Adrenal gland (tissue), 9 donors: ENCODE measurements at regions not wholly inside any gene's neighbourhood (a gene's known extent, or its start where the extent isn't known, plus 50 kb on each side); places are given as distances from the start of the nearest gene placed in this dataset.

ENCODE experiments used
- DNase-seq, 7 donors: peaks; one replicate each; pipeline ENCODE4 v3.0.0-alpha.2; 2019 to 2020
- H3K27ac ChIP-seq, 5 donors: fragments of 200-600 bp; sonication (generic) in 4 of 5; 1 replicate in 3 of 5; 2 replicates in 2 of 5; pipeline versions ENCODE4 v1.5.1 to v1.8.0; 2016 to 2020; ENCODE audit warnings: mild to moderate bottlenecking in 1 of 5
- H3K27me3 ChIP-seq: fragments of 200-600 bp; 2 replicates; pipeline ENCODE4 v1.8.0; 2021
- H3K36me3 ChIP-seq, 2 donors: fragments of 200-600 bp; replicated peaks in 1 of 2; 1 replicate in 1 of 2; 2 replicates in 1 of 2; pipeline versions ENCODE4 v1.5.1 to v1.8.0; 2018 to 2022
- H3K4me1 ChIP-seq, 2 donors: fragments of 200-600 bp; replicated peaks in 1 of 2; 1 replicate in 1 of 2; 2 replicates in 1 of 2; pipeline versions ENCODE4 v1.5.1 to v1.8.0; 2018 to 2021
- H3K4me3 ChIP-seq, 4 donors: fragments of 200-600 bp; sonication (generic) in 3 of 4; one replicate each; pipeline ENCODE4 v1.5.1; 2016 to 2018
- H3K9me3 ChIP-seq, 3 donors: fragments of 200-600 bp; sonication (generic) in 1 of 3; replicated peaks in 1 of 3; 1 replicate in 2 of 3; 2 replicates in 1 of 3; pipeline versions ENCODE4 v1.5.1 to v1.8.0; 2016 to 2021
- CTCF ChIP-seq, 6 experiments: fragments of 450-650 bp in 4 of 6; fragments of 200-600 bp in 2 of 6; sonication (generic) in 1 of 6; IDR thresholded peaks; 1 replicate in 5 of 6; 2 replicates in 1 of 6; pipeline versions ENCODE4 v1.5.1 to v1.8.0; 2016 to 2021; ENCODE audit warnings: antibody characterized with exemption in 6 of 6, mild to moderate bottlenecking in 2 of 6, moderate library complexity in 1 of 6
- POLR2A ChIP-seq, 2 donors: fragments of 450-650 bp; IDR thresholded peaks; one replicate each; pipeline ENCODE4 v1.6.1; 2017; ENCODE audit warnings: antibody characterized with exemption in 2 of 2, mild to moderate bottlenecking in 2 of 2, moderate library complexity in 1 of 2
- WGBS, 4 donors: extraction: QIAGEN DNeasy Blood & Tissue Kit in 2 of 4; methylation state at CpG; one replicate each; pipeline versions ENCODE4 v1.1.5 to v1.1.7; 2013 to 2017; 5-methylcytosine and 5-hydroxymethylcytosine counted together
- intact Hi-C, 2 donors: fragments of 100-400 bp; cut with DNase I; formaldehyde crosslinking; loops; one replicate each; pipeline versions ENCODE4 v1.14.1 to v1.15.0; 2022 to 2023
- donor health status: healthy with polysubstance abuse.
- donor health status: Bipolar disorder and iron deficiency.
- donor health status: DM: yes; HTN: yes; CAD: no.
- donor health status: DM: no; HTN: no; CAD: no.
- donor health status: DM: no; HTN: no; CAD: no.

DNA sequence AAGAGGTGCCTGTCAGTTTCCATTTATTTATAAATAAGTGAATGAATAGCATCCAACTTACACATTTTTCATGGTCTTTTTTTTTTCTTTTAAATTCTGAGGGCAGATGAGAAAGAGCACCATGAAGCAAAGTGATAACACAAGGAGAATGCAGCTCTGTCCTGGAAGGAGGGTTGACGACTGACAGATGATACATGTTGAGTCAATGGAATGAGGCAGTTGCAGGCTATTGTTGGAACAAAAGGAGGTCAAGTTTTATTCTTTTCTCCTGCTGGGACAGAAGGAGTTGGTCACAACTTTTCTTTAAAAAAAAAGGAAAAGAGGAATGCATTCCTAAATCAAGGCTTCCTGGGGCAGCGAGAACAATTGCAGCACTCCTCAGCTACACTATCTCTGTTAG, 119.9 kb upstream of the PLEKHG7 start:
- WGBS, 4 donors: 63 to 70% (median 64%) methylated on average over 2 of the region's 2 CpGs
- no peak overlapping the region for H3K27ac ChIP-seq
- H3K9me3 ChIP-seq: no peaks in the 10 kb centered on the region
- no peaks in the 10 kb centered on the region for H3K27me3 ChIP-seq
- no peaks in the 10 kb centered on the region for H3K4me1 ChIP-seq
- intact Hi-C loops: no loop called here
- no peaks in the 10 kb centered on the region for H3K36me3 ChIP-seq
- DNase-seq: no peak
- TF ChIP-seq POLR2A (IDR thresholded peaks at IDR 0.05) (no peak), CTCF (IDR thresholded peaks at IDR 0.05) (no peak)
- H3K4me3 ChIP-seq: no peak overlapping the region

DNA sequence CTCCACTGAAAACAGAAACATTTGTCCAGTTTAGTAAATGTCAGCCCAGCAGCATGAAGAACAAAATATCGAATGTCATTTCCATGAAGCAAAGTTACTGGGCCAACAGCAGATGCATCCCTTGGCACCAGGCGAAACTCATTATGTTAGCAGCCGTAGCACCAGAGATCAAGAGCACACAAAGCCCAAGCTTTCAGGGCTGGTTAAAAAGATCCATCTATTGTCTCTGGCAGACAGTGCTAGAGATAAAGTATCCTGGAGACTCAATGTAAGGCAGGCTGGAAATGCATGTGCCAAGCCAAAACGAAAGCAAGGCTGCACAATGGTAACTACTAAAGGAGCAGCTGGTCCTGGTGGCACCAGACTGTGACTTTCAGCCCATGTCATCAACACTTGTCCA, 120.3 kb upstream of the PLEKHG7 start:
- intact Hi-C loops: no loop called here
- Histone ChIP-seq H3K4me1 (no peaks in the 10 kb centered on the region), H3K27me3 (no peaks in the 10 kb centered on the region), H3K4me3 (no peak overlapping the region), H3K9me3 (no peaks in the 10 kb centered on the region), H3K36me3 (no peaks in the 10 kb centered on the region), H3K27ac (no peak overlapping the region)
- DNase-seq: no peak
- TF ChIP-seq POLR2A (IDR thresholded peaks at IDR 0.05) (no peak), CTCF (IDR thresholded peaks at IDR 0.05) (no peak)
- 68 to 88% (median 85%) methylated on average over 4 of the region's 4 CpGs for WGBS, 4 donors

GRCh38 chr12:92581604-92582003, 121.2 kb upstream of the PLEKHG7 start:
- no peaks in the 10 kb centered on the region for H3K36me3 ChIP-seq
- no peak overlapping the region for H3K27ac ChIP-seq
- no peak for DNase-seq
- H3K4me1 ChIP-seq: no peaks in the 10 kb centered on the region
- H3K9me3 ChIP-seq: no peaks in the 10 kb centered on the region
- no peaks in the 10 kb centered on the region for H3K27me3 ChIP-seq
- WGBS, 4 donors: 47 to 74% (median 69%) methylated on average over 1 of the region's 1 CpG
- intact Hi-C loops: no loop called here
- TF ChIP-seq CTCF (IDR thresholded peaks at IDR 0.05): no peak
- no peak for TF ChIP-seq POLR2A (IDR thresholded peaks at IDR 0.05)
- H3K4me3 ChIP-seq: no peak overlapping the region

DNA sequence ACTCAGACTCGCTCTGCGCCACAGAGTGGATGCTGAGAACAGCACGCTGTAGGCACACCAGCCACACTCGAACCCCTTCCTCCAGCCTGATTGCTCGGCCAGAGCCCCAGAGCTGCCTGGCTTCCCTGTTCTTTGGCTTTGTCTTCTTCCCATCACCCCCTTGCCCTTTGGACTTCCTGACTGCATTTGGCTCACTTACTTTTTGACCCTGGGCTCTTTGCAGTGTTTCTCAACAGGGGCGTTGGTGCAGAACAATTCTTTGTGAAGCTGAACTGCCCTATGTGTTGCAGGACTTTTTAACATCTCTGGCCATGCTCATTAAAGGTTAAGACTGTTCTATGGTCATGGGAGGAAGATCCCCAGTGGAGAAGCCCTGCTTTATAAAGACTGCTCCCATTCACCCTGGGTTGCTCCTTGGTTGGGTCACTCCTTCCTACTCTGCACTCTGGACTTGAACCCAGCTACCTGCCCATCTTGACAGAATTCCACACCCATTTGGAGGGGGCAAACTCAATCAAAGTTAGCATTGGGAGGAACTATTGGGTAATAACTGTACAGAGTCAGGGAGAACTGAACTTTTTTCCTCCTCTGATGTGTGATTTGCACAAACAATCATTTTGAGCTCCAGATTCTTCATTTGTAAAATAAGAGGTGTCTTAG, 127.7 kb upstream of the PLEKHG7 start:
- DNase-seq: peak in 2 of 7 donors; percentile 16 to 29
- no peaks in the 10 kb centered on the region for H3K9me3 ChIP-seq
- intact Hi-C loops: loop anchor here in 1 of 2 donors (5.0 kb wide), 1 partner anchor 428 kb away; the partner anchor contains the start of gene BTG1
- H3K4me3 ChIP-seq: no peak overlapping the region
- H3K27me3 ChIP-seq: no peaks in the 10 kb centered on the region
- H3K27ac ChIP-seq: peak overlapping the region in 1 of 5 donors; percentile 10
- no peaks in the 10 kb centered on the region for H3K36me3 ChIP-seq
- WGBS, 4 donors: 76 to 82% (median 78%) methylated on average over 6 of the region's 6 CpGs
- peaks cover 0 to 19% of the 10 kb centered on the region in 2 donors for H3K4me1 ChIP-seq
- no peak for TF ChIP-seq CTCF (IDR thresholded peaks at IDR 0.05)
- TF ChIP-seq POLR2A (IDR thresholded peaks at IDR 0.05): no peak
